HG02763 (cell line): ENCODE measurements at regions not wholly inside any gene's neighbourhood (a gene's known extent, or its start where the extent isn't known, plus 50 kb on each side); places are given as distances from the start of the nearest gene placed in this dataset.
"Not testable (repeated sequence)": the region's sequence is repeated elsewhere in the genome, so short reads cannot be mapped to it uniquely, and the experiment has no call there.

ENCODE experiments used
- ATAC-seq: cut with Tn5 transposase; IDR thresholded peaks from one replicate; pipeline ENCODE4 v1.9.1; 2021; ENCODE audit warnings: mild to moderate bottlenecking, moderate library complexity; ENCODE audit not compliant: unreplicated experiment

DNA sequence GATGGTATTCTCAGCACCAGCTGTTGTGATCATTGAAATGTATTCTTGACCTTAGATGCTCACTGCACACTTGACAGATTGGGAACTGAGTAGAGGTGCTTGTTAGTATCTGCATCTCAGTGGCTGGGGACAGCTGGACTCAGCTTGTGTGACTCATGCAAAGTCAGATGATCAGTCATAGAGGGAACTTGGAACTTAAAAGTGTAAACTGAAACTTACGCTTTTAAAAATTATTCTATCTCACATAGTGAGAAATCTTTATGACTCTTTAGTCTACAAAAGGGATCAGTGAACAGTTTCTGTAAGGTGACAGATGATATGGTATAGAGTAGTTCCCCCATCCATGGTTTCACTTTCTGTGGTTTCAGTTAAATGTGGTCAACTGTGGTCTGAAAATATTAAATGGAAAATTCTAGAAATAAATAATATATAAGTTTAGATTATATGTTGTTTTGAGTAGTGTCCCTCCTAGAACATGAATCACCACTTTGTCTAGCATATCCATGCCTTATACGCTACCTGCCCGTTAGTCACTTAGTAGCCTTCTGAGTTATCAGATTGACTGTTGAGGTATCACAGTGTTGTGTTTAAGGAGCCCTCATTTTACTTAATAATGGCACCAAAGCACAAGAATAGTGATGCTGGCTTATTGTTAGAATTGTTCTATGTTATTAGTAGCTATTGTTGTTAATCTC lies 135.6 kb upstream of the ZNF658 start:
- peak; percentile 97 for ATAC-seq

GRCh38 chr9:66765531-66765930 lies 135.0 kb upstream of the ZNF658 start:
- ATAC-seq, result not testable (repeated sequence)

DNA sequence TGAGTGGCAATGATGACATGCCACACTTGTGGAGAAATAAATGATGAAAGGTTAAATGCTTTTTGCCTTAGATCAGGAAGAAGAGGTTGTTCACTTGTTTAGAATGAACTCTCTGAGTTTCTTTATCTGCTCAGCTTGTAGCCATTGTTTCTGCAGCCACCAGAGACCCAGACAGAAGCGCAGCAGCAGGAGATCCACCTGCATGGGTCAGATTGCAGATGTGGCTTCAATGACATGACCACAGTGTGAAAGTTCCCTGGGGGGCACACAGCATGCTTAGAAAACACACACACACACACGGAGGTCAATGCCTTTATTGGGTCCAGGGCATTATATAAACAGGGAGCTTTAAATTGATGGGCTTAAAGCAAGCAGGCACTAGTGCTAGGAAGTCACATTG lies 129.0 kb upstream of the ZNF658 start:
- not testable (repeated sequence) for ATAC-seq

- ATAC-seq, result not testable (repeated sequence)
Observed at GRCh38 chr9:66774618-66775017, 125.9 kb upstream of the ZNF658 start.

DNA sequence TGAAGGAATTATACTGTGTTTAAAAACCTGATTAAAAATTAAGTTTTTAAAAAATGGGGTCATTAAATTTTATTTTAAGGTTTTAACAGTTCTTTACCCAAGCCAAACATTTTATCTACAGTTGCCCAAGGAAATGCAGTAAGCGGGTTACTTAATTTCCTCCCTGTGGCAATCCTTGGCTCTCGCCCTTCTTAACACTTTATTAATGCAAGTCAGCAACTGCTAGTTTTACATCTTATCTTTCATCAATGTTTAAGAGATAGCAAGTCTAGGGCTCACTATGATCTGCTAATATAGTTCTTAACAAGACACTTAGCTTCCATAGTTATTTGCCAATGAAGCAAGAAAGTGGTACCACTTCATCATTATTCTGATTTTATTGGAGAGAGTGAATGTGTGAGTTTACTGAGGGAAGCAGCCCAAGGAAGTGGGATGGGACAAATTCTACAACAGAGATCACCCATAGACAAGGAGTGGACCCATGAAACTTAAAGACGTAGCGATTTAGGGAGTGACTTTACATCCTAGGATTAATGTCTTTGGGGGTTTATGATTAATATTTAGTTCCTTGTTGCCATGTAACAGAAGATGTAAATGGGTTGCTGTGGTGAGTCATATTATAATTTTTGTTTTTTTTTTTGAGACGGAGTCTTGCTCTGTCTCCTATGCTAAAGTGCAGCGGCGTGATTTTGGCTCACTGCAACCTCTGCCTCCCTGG lies 120.4 kb upstream of the ZNF658 start:
- not testable (repeated sequence) for ATAC-seq

- ATAC-seq, result not testable (repeated sequence)
Observed at GRCh38 chr9:66781240-66781639, 119.3 kb upstream of the ZNF658 start.

DNA sequence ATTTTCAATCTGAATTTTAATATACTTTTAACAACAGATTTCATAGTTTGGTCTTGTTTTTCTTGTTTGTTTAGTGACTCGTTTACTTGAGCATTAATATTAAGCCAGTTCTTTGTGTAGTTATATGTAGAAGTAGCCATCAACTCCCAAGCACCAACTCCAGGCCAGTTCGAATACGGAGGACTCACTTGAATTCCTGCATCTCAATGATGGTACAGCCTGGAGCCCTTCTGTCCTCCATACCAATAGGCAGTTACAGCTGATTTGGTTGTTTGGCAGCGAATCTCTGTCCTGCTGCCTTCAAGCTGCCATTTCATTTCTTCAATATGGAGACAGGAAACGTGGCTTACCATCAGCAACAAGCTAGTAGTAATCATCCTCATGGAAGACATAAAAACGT lies 118.5 kb upstream of the ZNF658 start:
- ATAC-seq, result not testable (repeated sequence)

- ATAC-seq, result not testable (repeated sequence)
Observed at GRCh38 chr9:66785603-66786002, 114.9 kb upstream of the ZNF658 start.

DNA sequence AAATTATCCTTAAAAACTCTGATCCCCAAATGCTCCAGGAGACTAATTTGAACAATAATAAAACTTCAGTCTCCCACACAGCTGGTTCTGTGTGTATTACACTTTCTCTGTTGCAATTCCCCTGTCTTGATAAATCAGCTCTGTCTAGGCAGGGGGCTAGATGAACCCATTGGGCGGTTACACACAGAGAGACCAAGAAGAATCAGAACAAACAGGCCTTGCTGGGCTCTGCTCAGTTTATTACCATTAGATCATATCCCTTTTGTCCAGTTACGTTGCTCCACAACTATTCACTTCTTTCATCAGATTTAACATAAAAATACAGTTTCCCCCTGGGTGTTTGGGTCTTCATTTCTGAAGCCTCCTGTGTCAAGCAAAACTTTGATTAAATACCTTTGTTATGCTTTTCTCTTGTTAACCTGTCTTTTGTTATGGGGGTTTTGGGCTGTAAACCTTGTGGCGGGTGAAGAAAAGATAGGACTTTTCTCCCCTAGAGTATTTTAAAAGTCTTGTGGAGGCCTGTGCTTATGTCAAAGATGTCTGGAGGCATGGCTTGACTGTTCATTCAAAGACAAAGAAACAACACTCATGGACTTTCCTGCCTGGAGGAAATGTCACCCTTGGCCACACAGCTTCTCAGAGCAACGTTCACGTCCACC lies 109.3 kb upstream of the ZNF658 start:
- not testable (repeated sequence) for ATAC-seq

GRCh38 chr9:66794769-66795168 lies 105.8 kb upstream of the ZNF658 start:
- ATAC-seq, result not testable (repeated sequence)

DNA sequence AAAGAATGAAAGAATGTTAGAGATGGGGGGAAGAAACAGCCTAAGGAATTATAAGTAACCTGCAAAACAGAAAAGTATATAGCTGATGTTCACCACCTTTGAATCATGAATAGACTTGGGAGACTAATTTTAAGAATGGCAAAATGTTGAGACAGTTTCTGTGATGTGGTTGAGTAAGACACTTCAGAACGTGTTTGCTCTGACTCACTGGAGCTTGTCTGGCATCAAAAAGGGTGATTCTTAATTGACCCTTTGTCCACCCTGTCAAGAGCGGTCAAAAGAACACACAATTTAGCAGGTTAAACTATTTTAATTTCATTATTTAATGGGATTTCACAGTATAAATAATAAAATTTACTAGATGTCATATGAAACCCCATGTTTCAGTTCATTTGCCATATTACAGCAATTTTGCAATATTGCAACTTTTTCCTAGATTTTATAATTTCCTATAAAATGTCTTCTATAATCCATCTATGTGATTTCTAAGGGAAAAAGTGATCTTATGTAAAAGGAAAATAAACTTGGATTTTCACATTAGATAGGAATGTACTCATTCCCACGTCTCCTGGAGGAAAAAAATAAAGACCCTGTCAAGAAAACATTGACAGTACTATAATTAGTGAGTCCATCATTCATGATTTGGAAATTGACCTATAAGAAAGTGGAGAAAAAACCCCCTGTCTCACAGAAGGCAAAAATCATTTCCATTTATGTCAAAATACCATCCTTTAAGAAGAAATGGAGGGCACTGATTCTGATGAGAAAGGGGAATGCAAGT lies 104.6 kb upstream of the ZNF658 start:
- ATAC-seq, result not testable (repeated sequence)

DNA sequence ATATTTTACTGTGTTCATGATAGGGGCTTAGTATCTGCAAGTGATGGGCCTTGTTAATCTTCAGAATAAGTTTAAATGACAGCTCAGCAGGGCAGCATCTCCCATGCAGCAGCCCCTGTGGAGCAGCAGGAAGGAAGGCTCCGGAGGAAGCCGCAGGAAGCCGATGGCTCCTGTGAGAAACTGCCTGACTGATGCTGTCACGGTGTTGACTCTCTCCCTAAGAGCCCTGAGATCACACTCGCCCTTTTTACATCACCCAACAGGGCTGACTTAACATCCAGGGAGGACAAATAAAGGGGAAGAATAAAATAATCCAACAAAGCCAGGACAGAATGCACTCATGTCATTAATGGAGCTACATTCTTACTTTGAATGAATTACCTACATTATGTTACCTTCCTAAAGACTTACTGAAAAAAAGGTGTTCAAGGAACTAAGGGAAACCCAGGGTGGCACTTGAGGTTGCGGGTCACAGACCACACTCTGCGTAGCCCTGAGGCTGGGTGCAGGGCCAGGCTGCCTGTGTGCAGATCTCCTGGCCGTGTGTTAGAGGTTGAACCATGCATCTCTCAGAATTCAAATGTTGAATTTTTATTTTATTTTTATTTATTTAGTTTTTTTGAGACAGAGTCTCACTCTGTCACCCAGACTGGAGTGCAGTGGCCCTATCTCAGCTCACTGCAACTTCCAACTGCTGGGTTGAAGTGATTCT lies 102.5 kb upstream of the ZNF658 start:
- ATAC-seq, result not testable (repeated sequence)

DNA sequence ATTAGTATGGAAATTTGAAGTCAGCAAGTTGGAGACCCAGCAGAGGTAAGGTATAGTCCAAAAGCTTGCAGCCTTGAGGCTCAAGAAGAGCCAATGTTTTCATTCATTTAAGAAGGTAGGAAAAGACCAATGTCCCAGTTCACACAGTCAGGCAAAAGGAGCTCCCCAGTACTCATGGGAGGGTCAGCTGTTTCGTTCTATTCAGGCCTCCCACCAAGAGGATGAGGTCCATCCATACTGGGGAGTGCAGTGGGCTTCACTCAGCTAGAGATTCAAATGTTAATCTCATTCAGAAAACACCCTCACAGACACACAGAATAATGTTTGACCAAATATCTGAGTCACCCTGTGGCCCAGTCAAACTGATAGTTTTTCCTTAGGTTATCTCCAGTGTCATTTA lies 96.9 kb upstream of the ZNF658 start:
- not testable (repeated sequence) for ATAC-seq

- not testable (repeated sequence) for ATAC-seq
Observed at GRCh38 chr9:66810247-66810646, 90.3 kb upstream of the ZNF658 start.

- not testable (repeated sequence) for ATAC-seq
Observed at GRCh38 chr9:66812367-66812766, 88.2 kb upstream of the ZNF658 start.

GRCh38 chr9:66812967-66813366 lies 87.6 kb upstream of the ZNF658 start:
- ATAC-seq, result not testable (repeated sequence)

DNA sequence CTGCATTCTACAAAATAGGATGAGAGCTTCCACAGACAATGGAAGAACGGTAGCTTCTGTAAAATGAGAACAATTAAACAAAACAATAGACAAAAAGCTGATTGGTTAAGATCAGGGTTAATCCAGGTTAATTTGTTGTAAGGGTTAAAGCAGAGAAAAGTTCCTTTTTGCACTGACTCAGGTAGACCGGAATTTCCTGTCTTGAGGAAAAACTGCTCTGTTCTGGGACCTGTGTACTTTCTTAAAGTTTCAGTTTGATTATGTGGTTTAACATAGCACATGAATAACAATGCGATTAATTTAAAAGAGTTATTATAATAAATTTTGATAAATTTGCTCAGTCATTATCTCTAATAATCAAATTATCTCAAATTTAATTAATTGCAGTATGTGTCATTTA lies 86.5 kb upstream of the ZNF658 start:
- ATAC-seq, result not testable (repeated sequence)

DNA sequence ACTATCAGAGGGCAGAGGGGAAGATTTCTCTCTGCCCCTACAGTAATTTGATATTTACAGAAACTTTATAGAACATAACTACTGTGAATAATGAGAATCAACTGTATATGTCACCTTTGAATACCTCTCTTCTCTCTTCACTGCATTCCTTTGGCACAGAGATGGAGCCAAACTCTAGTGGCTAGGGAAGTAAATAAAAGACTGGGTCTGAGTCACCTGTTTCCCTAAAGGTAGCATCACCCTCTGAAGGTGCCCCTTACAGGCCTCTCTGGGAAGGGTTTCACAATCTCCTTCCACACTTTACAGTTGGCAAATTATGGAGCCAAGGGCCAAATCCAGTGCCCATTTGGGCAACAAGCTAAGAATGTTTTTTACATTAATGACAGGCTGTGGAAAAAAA lies 81.0 kb upstream of the ZNF658 start:
- ATAC-seq, result not testable (repeated sequence)

DNA sequence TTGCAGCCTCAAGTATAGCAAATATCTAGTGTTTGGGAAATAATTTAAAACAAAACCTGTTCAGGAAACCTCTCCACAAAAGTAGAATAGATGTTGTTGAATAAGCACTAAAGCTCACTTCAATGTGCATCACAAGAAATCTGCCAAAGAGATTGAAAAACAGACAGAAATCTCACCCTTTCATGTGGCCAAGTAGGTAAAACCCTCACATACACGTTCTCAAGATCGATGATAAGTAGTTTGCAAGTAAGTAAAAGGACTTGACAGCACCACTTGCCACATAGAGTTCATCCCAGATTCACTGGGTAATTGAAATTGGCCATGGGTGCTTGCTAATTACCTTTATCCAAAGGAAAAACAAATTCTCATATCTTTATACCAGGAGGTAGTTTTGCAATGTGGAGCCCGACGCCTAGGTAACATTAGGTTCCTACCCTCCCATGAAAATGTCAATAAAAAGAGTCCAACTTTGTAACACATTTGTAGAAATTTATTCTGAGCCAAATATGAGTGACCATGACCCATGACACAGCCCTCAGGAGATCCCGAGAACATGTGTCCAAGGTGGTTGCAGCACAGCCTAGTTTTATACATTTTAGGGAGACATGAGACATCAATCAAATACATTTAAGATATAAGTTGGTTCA lies 80.4 kb upstream of the ZNF658 start:
- not testable (repeated sequence) for ATAC-seq

DNA sequence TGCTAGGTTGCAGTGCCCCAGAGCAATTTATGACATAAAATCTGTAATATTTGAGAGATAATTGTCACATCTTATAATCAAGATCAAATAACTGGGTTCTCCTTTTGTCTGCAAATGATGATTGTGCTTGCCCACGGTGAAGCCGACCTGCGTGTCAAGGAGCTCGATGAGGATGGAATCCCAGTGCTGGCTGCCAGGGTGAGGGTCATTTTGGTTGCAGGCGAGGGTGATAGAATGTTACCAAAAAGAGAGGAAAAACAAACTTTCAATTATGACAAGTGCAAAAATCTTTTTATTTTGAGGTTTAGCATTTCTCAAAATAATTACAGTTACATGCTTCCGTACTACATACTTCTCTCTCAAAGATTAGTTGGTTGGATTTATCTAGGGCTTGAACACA lies 76.4 kb upstream of the ZNF658 start:
- not testable (repeated sequence) for ATAC-seq
